LNCAP (cell line): ENCODE measurements at regions not wholly inside any gene's neighbourhood (a gene's known extent, or its start where the extent isn't known, plus 50 kb on each side); places are given as distances from the start of the nearest gene placed in this dataset.

Experiments used
- CTCF ChIP-seq: fragments of 450-650 bp; IDR thresholded peaks from 2 replicates; pipeline ENCODE4 v1.5.1; 2017; ENCODE audit warnings: mild to moderate bottlenecking

- TF ChIP-seq CTCF = no peak
Measured at GRCh38 chrX:7351926-7352325, 204.0 kb upstream of the PUDP start.

- no peak for TF ChIP-seq CTCF
Measured at GRCh38 chrX:7347465-7347864, 199.5 kb upstream of the PUDP start.

- TF ChIP-seq CTCF = no peak
Measured at GRCh38 chrX:7346021-7346420, 198.1 kb upstream of the PUDP start.

GRCh38 chrX:7343181-7343580 is 195.2 kb upstream of the PUDP start:
- no peak for TF ChIP-seq CTCF

- TF ChIP-seq CTCF = no peak
Measured at GRCh38 chrX:7334253-7334935, 186.4 kb upstream of the PUDP start.

GRCh38 chrX:7330971-7331746 is 183.2 kb upstream of the PUDP start:
- TF ChIP-seq CTCF = no peak

- TF ChIP-seq CTCF = no peak
Measured at GRCh38 chrX:7330556-7330955, 182.6 kb upstream of the PUDP start.
